Motor neuron (in vitro differentiated cells): ENCODE measurements at regions not wholly inside any gene's neighbourhood (a gene's known extent, or its start where the extent isn't known, plus 50 kb on each side); places are given as distances from the start of the nearest gene placed in this dataset.

Experiments
- ATAC-seq, 8 experiments: fragments of 200-7000 bp; cut with Tn5 transposase; replicated peaks in 6 of 8; 2 replicates each; pipeline ENCODE4 v1.8.0; 2021; ENCODE audit warnings: mild to moderate bottlenecking in 8 of 8, moderate library complexity in 8 of 8
- H3K27ac ChIP-seq, 2 donors: fragments of 250-450 bp; sonication (Bioruptor Pico); 2 replicates each; pipeline ENCODE4 v1.9.0; 2021; ENCODE audit warnings: antibody characterized with exemption in 2 of 2, mild to moderate bottlenecking in 2 of 2, moderate library complexity in 1 of 2
- H3K4me1 ChIP-seq, 2 donors: fragments of 250-450 bp; sonication (Bioruptor Pico); replicated peaks in 1 of 2; 2 replicates each; pipeline ENCODE4 v1.6.1; 2021; ENCODE audit warnings: antibody characterized with exemption in 2 of 2, mild to moderate bottlenecking in 2 of 2, moderate library complexity in 1 of 2
- H3K4me3 ChIP-seq, 5 donors: fragments of 250-450 bp; sonication (Bioruptor Pico); 2 replicates each; pipeline ENCODE4 v1.9.0; 2021; ENCODE audit warnings: antibody characterized with exemption in 5 of 5, mild to moderate bottlenecking in 5 of 5, moderate library complexity in 4 of 5
- WGBS, 10 experiments: fragments of 450-650 bp; shearing (Covaris generic); methylation state at CpG; one replicate each; pipeline ENCODE4 v1.0.0; 2022; 5-methylcytosine and 5-hydroxymethylcytosine counted together
- in situ Hi-C, 9 experiments: fragments of 400-800 bp; cut with MboI; loops; one replicate each; pipeline ENCODE4 v1.15.0; 2021; ENCODE audit warnings: low sequenced_read_pairs in 9 of 9, low pct_unique_long_range_greater_than_20kb in 2 of 9; ENCODE audit not compliant: unreplicated experiment in 9 of 9

DNA sequence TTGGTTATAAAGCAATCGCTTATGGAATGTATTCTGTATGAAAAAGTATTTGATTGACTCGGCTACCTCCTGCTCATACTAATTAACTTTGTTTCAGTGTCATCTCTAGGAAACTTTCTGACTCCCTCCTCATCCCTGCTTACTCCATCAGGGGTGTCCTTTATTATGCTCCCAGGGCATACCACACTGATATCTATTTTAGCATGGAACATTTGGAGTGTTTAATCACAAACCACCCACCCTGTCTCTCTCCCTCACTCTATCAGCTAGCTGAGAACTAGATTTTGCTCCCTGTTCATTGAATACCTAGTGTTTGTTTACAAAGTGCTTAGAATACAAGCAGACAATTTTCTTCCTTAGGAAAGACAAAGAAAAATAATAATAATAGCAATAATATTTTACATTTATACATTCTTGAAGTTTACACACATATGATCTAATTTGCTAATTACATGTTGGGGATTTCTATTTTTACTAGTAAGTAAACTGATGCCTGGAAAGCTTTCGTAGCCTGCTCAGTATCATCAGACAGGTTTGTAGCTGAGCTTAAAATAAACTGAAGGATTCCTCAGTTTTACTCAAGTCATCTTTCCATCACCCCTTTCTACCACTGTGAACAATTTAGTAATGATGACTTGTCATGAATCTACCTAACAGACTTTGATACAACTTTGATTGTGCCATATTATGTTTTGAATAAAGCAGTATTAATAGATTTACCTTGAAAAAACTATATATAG, 811.4 kb upstream of the HS3ST1 start:
- no peak for ATAC-seq
- WGBS, 10 experiments: 0 to 92% (median 17%) methylated on average over 1 to 3 of the region's 3 CpGs
- H3K27ac ChIP-seq: no peak overlapping the region
- no peak overlapping the region for H3K4me3 ChIP-seq
- H3K4me1 ChIP-seq: no peaks in the 10 kb centered on the region
- in situ Hi-C loops: no loop called here

DNA sequence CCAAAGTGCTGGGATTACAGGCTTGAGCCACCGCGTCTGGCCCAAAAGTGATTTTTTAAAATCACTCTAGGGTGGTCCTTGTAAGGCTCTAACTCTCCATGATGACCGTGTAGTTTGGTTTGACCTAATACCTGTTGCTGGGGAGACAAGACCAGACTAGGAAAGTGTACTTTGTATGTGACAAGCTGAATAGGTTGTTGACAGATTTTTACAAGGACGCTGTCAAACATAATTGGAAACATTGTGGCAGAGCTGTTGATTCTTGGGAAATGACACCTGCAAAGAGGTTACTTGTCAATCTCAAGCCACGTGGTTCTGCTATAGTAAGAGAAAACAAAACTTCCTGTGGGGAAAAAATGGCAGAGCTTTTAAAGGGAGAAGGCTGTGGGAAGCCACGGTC, 802.4 kb upstream of the HS3ST1 start:
- 0 to 90% (median 54%) methylated on average over 1 to 6 of the region's 6 CpGs for WGBS, 10 experiments
- no peak overlapping the region for H3K27ac ChIP-seq
- in situ Hi-C loops: no loop called here

GRCh38 chr4:12221031-12221430, 792.3 kb upstream of the HS3ST1 start:
- 17 to 100% (median 33%) methylated on average over 1 to 2 of the region's 2 CpGs; no CpG with 5 or more reads in 4 of the 10 experiments for WGBS, 10 experiments
- no peak overlapping the region for H3K4me3 ChIP-seq
- peaks cover 0 to 4% of the 10 kb centered on the region in 2 donors for H3K4me1 ChIP-seq
- no peak for ATAC-seq
- H3K27ac ChIP-seq: no peak overlapping the region
- in situ Hi-C loops: no loop called here

More for the DNA sequence above, 802.4 kb upstream of the HS3ST1 start:
- no peak for ATAC-seq
- H3K4me3 ChIP-seq: no peak overlapping the region
- no peaks in the 10 kb centered on the region for H3K4me1 ChIP-seq

- WGBS, 10 experiments: 14 to 93% (median 46%) methylated on average over 1 to 7 of the region's 7 CpGs
- no peak for ATAC-seq
- in situ Hi-C loops: no loop called here
- H3K4me1 ChIP-seq: no peaks in the 10 kb centered on the region
- H3K27ac ChIP-seq: no peak overlapping the region
- H3K4me3 ChIP-seq: no peak overlapping the region
Measured at GRCh38 chr4:12211636-12212035, 782.9 kb upstream of the HS3ST1 start.

- H3K27ac ChIP-seq: no peak overlapping the region
- H3K4me1 ChIP-seq: no peaks in the 10 kb centered on the region
- H3K4me3 ChIP-seq: no peak overlapping the region
- in situ Hi-C loops: no loop called here
- 0 to 97% (median 67%) methylated on average over 1 to 3 of the region's 3 CpGs; no CpG with 5 or more reads in 1 of the 10 experiments for WGBS, 10 experiments
- ATAC-seq: no peak
Measured at GRCh38 chr4:12207396-12207795, 778.7 kb upstream of the HS3ST1 start.

DNA sequence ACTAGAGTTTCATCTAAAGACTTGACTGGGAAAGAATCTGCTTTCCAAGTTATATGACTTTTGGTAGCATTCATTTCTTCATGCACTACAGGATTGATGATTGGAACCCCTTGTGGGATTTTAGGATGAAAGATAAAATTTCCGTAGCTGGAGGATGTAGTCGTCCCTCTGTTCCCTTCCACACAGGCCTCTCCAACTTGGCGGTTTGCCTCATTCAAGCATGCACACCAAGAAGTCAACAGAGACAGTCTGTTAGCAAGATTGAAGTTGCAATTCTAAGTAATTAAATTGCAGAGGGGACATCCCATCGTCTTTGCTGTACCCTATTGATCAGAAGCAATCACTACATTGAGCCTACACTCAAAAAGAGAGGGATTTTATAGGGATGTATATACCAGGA, 777.4 kb upstream of the HS3ST1 start:
- in situ Hi-C loops: no loop called here
- 0 to 80% (median 44%) methylated on average over 1 to 4 of the region's 4 CpGs; no CpG with 5 or more reads in 2 of the 10 experiments for WGBS, 10 experiments
- Histone ChIP-seq H3K4me3 (no peak overlapping the region), H3K4me1 (no peaks in the 10 kb centered on the region), H3K27ac (no peak overlapping the region)
- ATAC-seq: no peak

GRCh38 chr4:12203945-12204344, 775.3 kb upstream of the HS3ST1 start:
- no peak for ATAC-seq
- Histone ChIP-seq H3K4me3 (no peak overlapping the region), H3K27ac (no peak overlapping the region), H3K4me1 (no peaks in the 10 kb centered on the region)
- in situ Hi-C loops: no loop called here
- WGBS, 10 experiments: 0 to 100% (median 80%) methylated on average over 1 to 4 of the region's 4 CpGs; no CpG with 5 or more reads in 1 of the 10 experiments

GRCh38 chr4:12200226-12200625, 771.5 kb upstream of the HS3ST1 start:
- no peak for ATAC-seq
- in situ Hi-C loops: no loop called here

GRCh38 chr4:12186526-12186925, 757.8 kb upstream of the HS3ST1 start:
- Histone ChIP-seq H3K27ac (no peak overlapping the region), H3K4me1 (no peaks in the 10 kb centered on the region), H3K4me3 (no peak overlapping the region)
- in situ Hi-C loops: no loop called here
- WGBS, 10 experiments: 0 to 100% (median 100%) methylated on average over 1 to 2 of the region's 2 CpGs; no CpG with 5 or more reads in 4 of the 10 experiments
- peak in 1 of 8 experiments; percentile 21 for ATAC-seq

More at GRCh38 chr4:12200226-12200625, 771.5 kb upstream of the HS3ST1 start:
- Histone ChIP-seq H3K4me3 (no peak overlapping the region), H3K4me1 (no peaks in the 10 kb centered on the region), H3K27ac (no peak overlapping the region)
- WGBS, 10 experiments: 9 to 86% (median 69%) methylated on average over 2 to 3 of the region's 3 CpGs; no CpG with 5 or more reads in 1 of the 10 experiments

DNA sequence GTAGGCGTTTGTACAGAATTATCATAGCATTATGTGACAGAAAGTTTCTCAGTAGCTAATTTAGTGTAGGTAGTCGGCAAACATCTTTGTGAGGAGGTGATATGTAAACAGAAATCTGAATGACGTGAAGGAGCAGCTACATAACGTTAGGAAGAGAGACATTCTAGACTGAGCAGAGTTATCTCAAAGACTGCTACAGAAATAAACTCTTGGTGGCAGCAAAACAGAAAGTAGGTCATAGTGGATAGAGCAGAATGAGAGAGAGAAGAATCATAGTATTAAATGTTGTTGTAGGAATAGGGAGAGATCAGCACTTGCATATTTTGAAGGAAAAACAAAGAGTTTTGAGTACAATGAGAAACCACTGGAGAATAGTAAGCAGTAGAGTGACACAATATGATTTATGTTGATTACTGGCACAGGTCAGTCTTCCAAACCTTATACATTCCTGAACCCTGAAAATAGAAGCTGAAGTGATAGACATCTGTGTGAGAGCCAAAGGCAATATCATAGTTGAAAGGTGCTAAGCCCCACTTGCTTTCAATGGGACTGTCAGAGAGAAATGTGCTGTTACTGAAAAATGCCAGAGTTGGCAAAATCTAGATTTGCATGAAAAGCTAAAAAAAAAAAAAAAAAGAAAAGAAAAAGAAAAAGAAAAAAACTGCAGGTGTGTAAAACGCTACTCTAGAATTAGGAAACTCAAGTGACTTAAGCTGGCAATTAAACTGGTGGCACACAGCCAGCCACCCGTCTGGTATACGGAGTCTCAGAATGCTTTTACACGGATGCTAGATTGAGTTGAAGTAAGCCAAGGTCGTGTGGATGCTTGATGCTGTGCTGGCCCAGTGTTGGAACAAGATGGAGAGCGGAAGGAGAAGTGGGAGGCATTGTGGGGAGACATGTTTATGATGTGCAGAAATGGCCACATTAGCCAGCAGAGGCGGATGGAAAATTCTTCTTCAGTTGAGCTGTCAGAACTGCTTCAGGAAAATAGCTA, 750.2 kb upstream of the HS3ST1 start:
- 0 to 84% (median 74%) methylated on average over 4 to 10 of the region's 11 CpGs for WGBS, 10 experiments
- Histone ChIP-seq H3K4me3 (no peak overlapping the region), H3K27ac (no peak overlapping the region), H3K4me1 (no peaks in the 10 kb centered on the region)
- ATAC-seq: no peak
- in situ Hi-C loops: no loop called here

DNA sequence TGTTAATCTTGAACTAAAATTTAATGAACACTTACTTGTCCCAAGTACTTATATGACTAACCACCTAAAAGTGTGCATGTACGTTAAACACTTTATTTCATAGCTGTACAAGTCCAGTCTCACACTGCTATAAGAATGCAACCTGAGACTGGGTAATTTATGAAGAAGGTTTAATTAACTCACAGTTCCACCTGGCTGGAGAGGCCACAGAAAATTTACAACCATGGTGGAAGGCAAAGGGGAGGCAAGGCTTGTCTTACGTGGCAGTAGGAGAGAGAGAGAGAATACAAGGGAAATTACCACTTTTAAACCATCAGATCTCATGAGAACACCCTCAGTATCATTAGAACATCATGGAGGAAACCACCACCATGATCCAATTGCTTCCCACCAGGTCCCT, 748.7 kb upstream of the HS3ST1 start:
- 33 to 100% (median 83%) methylated on average over 1 to 2 of the region's 2 CpGs; no CpG with 5 or more reads in 1 of the 10 experiments for WGBS, 10 experiments
- no peak overlapping the region for H3K4me3 ChIP-seq
- H3K27ac ChIP-seq: no peak overlapping the region
- H3K4me1 ChIP-seq: no peaks in the 10 kb centered on the region
- no peak for ATAC-seq
- in situ Hi-C loops: no loop called here

DNA sequence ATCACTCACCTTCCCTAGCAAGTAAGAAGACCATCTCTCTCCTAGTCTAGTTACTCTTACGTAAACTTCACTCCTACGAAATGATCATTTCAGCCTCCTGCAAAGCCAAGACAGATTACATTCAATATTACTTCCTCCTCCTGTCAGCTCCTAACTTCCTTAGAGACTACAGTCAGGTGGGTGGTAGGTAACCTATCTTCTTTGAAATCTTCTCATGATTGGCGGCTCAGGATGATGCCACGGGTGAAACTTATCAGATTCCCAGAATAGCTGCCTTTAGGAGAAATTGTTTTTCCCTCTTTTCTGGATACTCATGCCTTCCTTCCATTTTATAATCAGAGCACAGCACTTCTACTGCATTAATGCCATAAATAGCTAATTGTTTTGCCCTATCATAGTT, 744.8 kb upstream of the HS3ST1 start:
- WGBS, 10 experiments: 12 to 100% (median 67%) methylated on average over 1 to 4 of the region's 4 CpGs; no CpG with 5 or more reads in 3 of the 10 experiments
- H3K27ac ChIP-seq: no peak overlapping the region
- in situ Hi-C loops: no loop called here
- no peak for ATAC-seq
- no peaks in the 10 kb centered on the region for H3K4me1 ChIP-seq
- no peak overlapping the region for H3K4me3 ChIP-seq
